Hepatocyte (in vitro differentiated cells): ENCODE measurements at regions not wholly inside any gene's neighbourhood (a gene's known extent, or its start where the extent isn't known, plus 50 kb on each side); places are given as distances from the start of the nearest gene placed in this dataset.

Source experiments
- EZH2 ChIP-seq: fragments of 200-600 bp; sonication (generic); IDR thresholded peaks from 2 replicates; pipeline ENCODE4 v1.6.1; 2016; ENCODE audit warnings: antibody characterized with exemption, mild to moderate bottlenecking, borderline replicate concordance
- TF ChIP-seq, protein P1 (sequence below): fragments of 200-600 bp; sonication (generic); IDR thresholded peaks from 2 replicates; pipeline ENCODE4 v1.5.1; 2016; ENCODE audit warnings: antibody characterized with exemption, mild to moderate bottlenecking; ENCODE audit not compliant: poor library complexity

DNA sequence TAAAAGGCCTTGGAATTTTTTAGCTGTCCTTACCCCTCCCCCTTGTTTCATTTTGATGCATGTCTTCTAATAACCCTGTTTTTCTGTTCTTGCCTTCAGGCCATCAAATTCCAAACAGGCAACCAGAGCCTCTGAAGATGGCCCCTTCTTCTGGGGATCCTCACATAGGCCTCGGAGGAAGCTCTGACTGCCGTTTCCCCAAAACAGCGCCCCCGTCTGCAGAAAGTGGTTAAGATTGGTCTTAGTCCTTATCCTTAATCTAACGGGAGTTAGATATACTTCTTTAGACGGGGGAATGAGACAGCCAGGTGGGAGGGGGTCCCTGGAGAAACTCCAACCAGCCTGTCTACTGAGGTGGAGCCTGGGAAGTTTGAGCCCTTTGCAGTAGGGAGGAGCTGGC is 226.3 kb upstream of the ZNF608 start:
- TF ChIP-seq, protein P1, sequence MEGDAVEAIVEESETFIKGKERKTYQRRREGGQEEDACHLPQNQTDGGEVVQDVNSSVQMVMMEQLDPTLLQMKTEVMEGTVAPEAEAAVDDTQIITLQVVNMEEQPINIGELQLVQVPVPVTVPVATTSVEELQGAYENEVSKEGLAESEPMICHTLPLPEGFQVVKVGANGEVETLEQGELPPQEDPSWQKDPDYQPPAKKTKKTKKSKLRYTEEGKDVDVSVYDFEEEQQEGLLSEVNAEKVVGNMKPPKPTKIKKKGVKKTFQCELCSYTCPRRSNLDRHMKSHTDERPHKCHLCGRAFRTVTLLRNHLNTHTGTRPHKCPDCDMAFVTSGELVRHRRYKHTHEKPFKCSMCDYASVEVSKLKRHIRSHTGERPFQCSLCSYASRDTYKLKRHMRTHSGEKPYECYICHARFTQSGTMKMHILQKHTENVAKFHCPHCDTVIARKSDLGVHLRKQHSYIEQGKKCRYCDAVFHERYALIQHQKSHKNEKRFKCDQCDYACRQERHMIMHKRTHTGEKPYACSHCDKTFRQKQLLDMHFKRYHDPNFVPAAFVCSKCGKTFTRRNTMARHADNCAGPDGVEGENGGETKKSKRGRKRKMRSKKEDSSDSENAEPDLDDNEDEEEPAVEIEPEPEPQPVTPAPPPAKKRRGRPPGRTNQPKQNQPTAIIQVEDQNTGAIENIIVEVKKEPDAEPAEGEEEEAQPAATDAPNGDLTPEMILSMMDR = no peak
- no peak for TF ChIP-seq EZH2
